Neural progenitor cell (in vitro differentiated cells): ENCODE measurements at regions not wholly inside any gene's neighbourhood (a gene's known extent, or its start where the extent isn't known, plus 50 kb on each side); places are given as distances from the start of the nearest gene placed in this dataset.
A peak's percentile ranks its signal among the peaks of the same experiment; 100 is the strongest.

Experiments used
- DNase-seq: peaks from one replicate; pipeline ENCODE4 v3.0.0-alpha.2; 2016; ENCODE audit warnings: low spot score
- H2AFZ ChIP-seq: fragments of 200-600 bp; sonication (generic); replicated peaks from 2 replicates; pipeline ENCODE4 v1.6.1; 2016; ENCODE audit warnings: antibody characterized with exemption
- H3F3A ChIP-seq: fragments of 200-600 bp; sonication (generic); 2 replicates; pipeline ENCODE4 v1.6.1; 2016; ENCODE audit warnings: antibody characterized with exemption, low read depth
- H3K27ac ChIP-seq: fragments of 200-600 bp; sonication (generic); 2 replicates; pipeline ENCODE4 v1.5.1; 2016; ENCODE audit warnings: mild to moderate bottlenecking
- H3K27me3 ChIP-seq: fragments of 200-600 bp; sonication (generic); 2 replicates; pipeline ENCODE4 v1.6.1; 2016; ENCODE audit warnings: mild to moderate bottlenecking, moderate library complexity
- H3K36me3 ChIP-seq: fragments of 200-600 bp; sonication (generic); 2 replicates; pipeline ENCODE4 v1.5.1; 2016
- H3K4me1 ChIP-seq: fragments of 200-600 bp; sonication (generic); 2 replicates; pipeline ENCODE4 v1.6.1; 2016; ENCODE audit warnings: mixed run types
- H3K4me2 ChIP-seq: fragments of 200-600 bp; sonication (generic); 2 replicates; pipeline ENCODE4 v1.6.1; 2016
- H3K4me3 ChIP-seq: fragments of 200-600 bp; sonication (generic); 2 replicates; pipeline ENCODE4 v1.5.1; 2016
- H3K79me2 ChIP-seq: fragments of 200-600 bp; sonication (generic); 2 replicates; pipeline ENCODE4 v1.6.1; 2016; ENCODE audit warnings: low read depth
- H3K9ac ChIP-seq: fragments of 200-600 bp; sonication (generic); 2 replicates; pipeline ENCODE4 v1.6.1; 2016
- H3K9me3 ChIP-seq: fragments of 200-600 bp; sonication (generic); 2 replicates; pipeline ENCODE4 v1.5.1; 2016; ENCODE audit warnings: low read depth
- H4K20me1 ChIP-seq: fragments of 200-600 bp; sonication (generic); 2 replicates; pipeline ENCODE4 v1.6.1; 2016; ENCODE audit warnings: low read depth
- H3K27ac Mint-ChIP-seq: 3 replicates; pipeline ENCODE4 v1.8.0; 2021; ENCODE audit warnings: mixed read lengths
- H3K27me3 Mint-ChIP-seq: 2 replicates; pipeline ENCODE4 v1.8.0; 2022; ENCODE audit warnings: low read depth, mild to moderate bottlenecking, inconsistent platforms, moderate library complexity, mixed read lengths; ENCODE audit not compliant: insufficient read depth
- H3K36me3 Mint-ChIP-seq: 3 replicates; pipeline ENCODE4 v1.8.0; 2021; ENCODE audit warnings: mixed read lengths
- H3K4me1 Mint-ChIP-seq: 3 replicates; pipeline ENCODE4 v1.8.0; 2021; ENCODE audit warnings: mixed read lengths
- H3K4me3 Mint-ChIP-seq: 3 replicates; pipeline ENCODE4 v1.8.0; 2021; ENCODE audit warnings: mild to moderate bottlenecking, moderate library complexity, mixed read lengths
- H3K9me3 Mint-ChIP-seq: 3 replicates; pipeline ENCODE4 v1.8.0; 2020; ENCODE audit warnings: mixed read lengths
- EZH2 ChIP-seq: fragments of 200-600 bp; sonication (generic); IDR thresholded peaks from 2 replicates; pipeline ENCODE4 v1.6.1; 2017; ENCODE audit warnings: antibody characterized with exemption, mild to moderate bottlenecking, moderate library complexity
- EZH2phosphoT487 ChIP-seq: fragments of 200-600 bp; sonication (generic); IDR thresholded peaks from 2 replicates; pipeline ENCODE4 v1.6.1; 2017; ENCODE audit warnings: antibody characterized with exemption
- TF ChIP-seq, protein P1 (sequence below): fragments of 200-600 bp; sonication (generic); IDR thresholded peaks from 2 replicates; pipeline ENCODE4 v1.5.1; 2017; ENCODE audit warnings: antibody characterized with exemption, mild to moderate bottlenecking

DNA sequence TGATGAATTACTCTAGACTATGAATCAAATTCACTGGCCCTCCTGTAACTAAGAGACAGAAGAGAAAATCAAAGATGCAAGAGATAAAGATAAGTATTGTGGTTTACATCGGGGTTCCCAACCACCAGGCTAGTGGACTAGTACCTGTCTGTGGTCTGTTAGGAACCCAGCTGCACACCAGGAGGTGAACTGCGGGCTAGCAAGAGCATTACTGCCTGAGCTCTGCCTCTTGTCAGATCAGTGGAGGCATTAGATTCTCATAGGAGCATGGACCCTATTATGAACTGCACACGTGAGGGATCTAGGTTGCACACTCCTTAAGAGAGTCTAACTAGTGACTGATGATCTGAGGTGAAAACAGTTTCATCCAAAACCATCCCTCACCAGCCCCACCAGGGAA, 58.9 kb upstream of the DUSP10 start:
- no peaks in the 10 kb centered on the region for H3K36me3 Mint-ChIP-seq
- Histone ChIP-seq H4K20me1 (no peaks in the 10 kb centered on the region), H2AFZ (peak overlapping the region; percentile 19), H3K27me3 (no peaks in the 10 kb centered on the region), H3K9me3 (no peaks in the 10 kb centered on the region), H3K36me3 (no peaks in the 10 kb centered on the region), H3K27ac (no peak overlapping the region), H3K4me1 (peaks cover 10% of the 10 kb centered on the region), H3F3A (no peaks in the 10 kb centered on the region), H3K79me2 (no peaks in the 10 kb centered on the region), H3K4me2 (no peak overlapping the region), H3K9ac (no peak overlapping the region), H3K4me3 (no peak overlapping the region)
- DNase-seq = no peak
- H3K9me3 Mint-ChIP-seq = no peaks in the 10 kb centered on the region
- no peak overlapping the region for H3K27ac Mint-ChIP-seq
- H3K27me3 Mint-ChIP-seq = peaks cover 2% of the 10 kb centered on the region
- peaks cover 5% of the 10 kb centered on the region for H3K4me1 Mint-ChIP-seq
- TF ChIP-seq EZH2 (no peak), EZH2phosphoT487 (no peak)
- TF ChIP-seq, protein P1, sequence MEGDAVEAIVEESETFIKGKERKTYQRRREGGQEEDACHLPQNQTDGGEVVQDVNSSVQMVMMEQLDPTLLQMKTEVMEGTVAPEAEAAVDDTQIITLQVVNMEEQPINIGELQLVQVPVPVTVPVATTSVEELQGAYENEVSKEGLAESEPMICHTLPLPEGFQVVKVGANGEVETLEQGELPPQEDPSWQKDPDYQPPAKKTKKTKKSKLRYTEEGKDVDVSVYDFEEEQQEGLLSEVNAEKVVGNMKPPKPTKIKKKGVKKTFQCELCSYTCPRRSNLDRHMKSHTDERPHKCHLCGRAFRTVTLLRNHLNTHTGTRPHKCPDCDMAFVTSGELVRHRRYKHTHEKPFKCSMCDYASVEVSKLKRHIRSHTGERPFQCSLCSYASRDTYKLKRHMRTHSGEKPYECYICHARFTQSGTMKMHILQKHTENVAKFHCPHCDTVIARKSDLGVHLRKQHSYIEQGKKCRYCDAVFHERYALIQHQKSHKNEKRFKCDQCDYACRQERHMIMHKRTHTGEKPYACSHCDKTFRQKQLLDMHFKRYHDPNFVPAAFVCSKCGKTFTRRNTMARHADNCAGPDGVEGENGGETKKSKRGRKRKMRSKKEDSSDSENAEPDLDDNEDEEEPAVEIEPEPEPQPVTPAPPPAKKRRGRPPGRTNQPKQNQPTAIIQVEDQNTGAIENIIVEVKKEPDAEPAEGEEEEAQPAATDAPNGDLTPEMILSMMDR = no peak
- no peak overlapping the region for H3K4me3 Mint-ChIP-seq

DNA sequence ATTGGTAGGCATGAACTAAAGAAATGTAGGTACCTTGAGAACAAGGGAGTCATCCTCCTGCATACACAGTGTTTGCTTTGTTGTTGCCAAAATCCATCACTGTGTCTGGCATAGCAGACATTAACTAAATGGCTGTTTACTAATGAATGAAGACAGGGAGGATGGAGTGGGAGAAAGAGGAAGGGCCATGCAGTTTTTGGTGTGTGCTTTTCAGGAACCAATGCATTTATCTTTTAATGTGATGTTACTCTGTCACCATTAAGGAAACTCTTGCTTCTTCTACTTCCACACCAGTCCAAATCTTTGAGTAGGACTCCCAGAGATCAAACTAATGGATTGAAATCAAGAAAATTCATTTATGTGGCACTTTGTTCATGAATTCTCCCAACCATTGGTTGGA, 55.6 kb upstream of the DUSP10 start:
- Histone ChIP-seq H3K27me3 (no peaks in the 10 kb centered on the region), H3K79me2 (no peaks in the 10 kb centered on the region), H2AFZ (no peak overlapping the region), H3K27ac (no peak overlapping the region), H3K36me3 (no peaks in the 10 kb centered on the region), H3K9me3 (no peaks in the 10 kb centered on the region), H4K20me1 (no peaks in the 10 kb centered on the region), H3F3A (no peaks in the 10 kb centered on the region), H3K4me1 (peaks cover 9% of the 10 kb centered on the region), H3K4me3 (no peak overlapping the region), H3K9ac (no peak overlapping the region), H3K4me2 (no peak overlapping the region)
- Mint-ChIP-seq H3K4me3 (no peak overlapping the region), H3K27me3 (no peaks in the 10 kb centered on the region), H3K4me1 (peaks cover 7% of the 10 kb centered on the region), H3K9me3 (no peaks in the 10 kb centered on the region), H3K36me3 (no peaks in the 10 kb centered on the region), H3K27ac (no peak overlapping the region)
- DNase-seq = no peak
- TF ChIP-seq EZH2 = no peak
- no peak for TF ChIP-seq EZH2phosphoT487
- TF ChIP-seq, protein P1 = no peak

DNA sequence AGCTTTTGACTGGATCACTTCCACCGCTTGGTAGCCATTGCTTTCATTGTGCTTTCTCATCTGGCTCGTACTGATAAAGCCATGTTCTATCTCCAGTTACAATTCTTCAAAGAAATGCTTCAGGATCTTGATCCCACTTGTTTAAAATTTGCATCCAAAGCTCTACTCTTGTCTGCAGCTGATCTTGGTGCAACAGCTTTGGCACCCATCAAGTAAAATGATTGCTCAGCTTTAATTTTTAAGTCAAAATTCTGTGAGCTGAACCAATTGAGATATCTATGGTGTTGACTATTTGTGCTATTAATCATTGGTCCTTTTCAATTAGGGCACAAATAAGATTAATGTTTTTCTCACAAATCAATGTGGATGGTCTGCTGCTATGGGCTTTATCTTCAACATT, 54.8 kb upstream of the DUSP10 start:
- Mint-ChIP-seq H3K27ac (no peak overlapping the region), H3K27me3 (no peaks in the 10 kb centered on the region), H3K36me3 (no peaks in the 10 kb centered on the region), H3K9me3 (no peaks in the 10 kb centered on the region), H3K4me1 (peaks cover 2% of the 10 kb centered on the region), H3K4me3 (no peak overlapping the region)
- H4K20me1 ChIP-seq = no peaks in the 10 kb centered on the region
- H3K4me2 ChIP-seq = no peak overlapping the region
- no peaks in the 10 kb centered on the region for H3K36me3 ChIP-seq
- DNase-seq = no peak
- no peak overlapping the region for H2AFZ ChIP-seq
- H3K9me3 ChIP-seq = no peaks in the 10 kb centered on the region
- no peak for TF ChIP-seq EZH2phosphoT487
- TF ChIP-seq EZH2 = no peak
- TF ChIP-seq, protein P1 = no peak
- H3K4me1 ChIP-seq = peaks cover 1% of the 10 kb centered on the region
- no peaks in the 10 kb centered on the region for H3K27me3 ChIP-seq
- H3K79me2 ChIP-seq = no peaks in the 10 kb centered on the region
- H3K27ac ChIP-seq = no peak overlapping the region
- H3K9ac ChIP-seq = no peak overlapping the region
- no peak overlapping the region for H3K4me3 ChIP-seq
- H3F3A ChIP-seq = no peaks in the 10 kb centered on the region
